ENCODE measurements at regions not wholly inside any gene's neighbourhood (a gene's known extent, or its start where the extent isn't known, plus 50 kb on each side); places are given as distances from the start of the nearest gene placed in this dataset.

DNA sequence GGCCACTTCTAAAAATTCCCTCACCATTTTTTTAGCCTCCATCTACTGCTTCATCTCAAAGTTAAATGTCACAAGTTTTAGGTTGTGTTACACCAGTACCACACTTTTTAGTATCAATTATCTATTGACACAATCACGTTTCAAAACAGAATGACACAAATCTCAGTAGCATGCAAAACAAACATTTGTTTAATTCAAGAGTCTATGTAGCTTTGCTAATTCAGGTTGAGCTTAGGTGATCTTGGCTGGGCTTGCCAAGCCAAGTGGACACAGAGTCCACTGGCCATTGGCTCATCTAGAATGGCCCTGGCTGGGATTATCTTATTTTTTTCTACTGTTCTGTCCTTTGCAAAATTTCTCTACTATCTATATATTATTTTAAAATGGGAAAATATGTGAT, 61.9 kb upstream of the JAK2 start (continued):
- TF ChIP-seq, protein P1, sequence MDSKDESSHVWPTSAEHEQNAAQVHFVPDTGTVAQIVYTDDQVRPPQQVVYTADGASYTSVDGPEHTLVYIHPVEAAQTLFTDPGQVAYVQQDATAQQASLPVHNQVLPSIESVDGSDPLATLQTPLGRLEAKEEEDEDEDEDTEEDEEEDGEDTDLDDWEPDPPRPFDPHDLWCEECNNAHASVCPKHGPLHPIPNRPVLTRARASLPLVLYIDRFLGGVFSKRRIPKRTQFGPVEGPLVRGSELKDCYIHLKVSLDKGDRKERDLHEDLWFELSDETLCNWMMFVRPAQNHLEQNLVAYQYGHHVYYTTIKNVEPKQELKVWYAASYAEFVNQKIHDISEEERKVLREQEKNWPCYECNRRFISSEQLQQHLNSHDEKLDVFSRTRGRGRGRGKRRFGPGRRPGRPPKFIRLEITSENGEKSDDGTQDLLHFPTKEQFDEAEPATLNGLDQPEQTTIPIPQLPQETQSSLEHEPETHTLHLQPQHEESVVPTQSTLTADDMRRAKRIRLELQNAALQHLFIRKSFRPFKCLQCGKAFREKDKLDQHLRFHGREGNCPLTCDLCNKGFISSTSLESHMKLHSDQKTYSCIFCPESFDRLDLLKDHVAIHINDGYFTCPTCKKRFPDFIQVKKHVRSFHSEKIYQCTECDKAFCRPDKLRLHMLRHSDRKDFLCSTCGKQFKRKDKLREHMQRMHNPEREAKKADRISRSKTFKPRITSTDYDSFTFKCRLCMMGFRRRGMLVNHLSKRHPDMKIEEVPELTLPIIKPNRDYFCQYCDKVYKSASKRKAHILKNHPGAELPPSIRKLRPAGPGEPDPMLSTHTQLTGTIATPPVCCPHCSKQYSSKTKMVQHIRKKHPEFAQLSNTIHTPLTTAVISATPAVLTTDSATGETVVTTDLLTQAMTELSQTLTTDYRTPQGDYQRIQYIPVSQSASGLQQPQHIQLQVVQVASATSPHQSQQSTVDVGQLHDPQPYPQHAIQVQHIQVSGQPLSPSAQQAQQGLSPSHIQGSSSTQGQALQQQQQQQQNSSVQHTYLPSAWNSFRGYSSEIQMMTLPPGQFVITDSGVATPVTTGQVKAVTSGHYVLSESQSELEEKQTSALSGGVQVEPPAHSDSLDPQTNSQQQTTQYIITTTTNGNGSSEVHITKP (IDR thresholded peaks at IDR 0.05; ENCODE audit: partially characterized antibody), result no peak
- no peak for TF ChIP-seq OTX1 (CRISPR knock-in tag; IDR thresholded peaks at IDR 0.05)

DNA sequence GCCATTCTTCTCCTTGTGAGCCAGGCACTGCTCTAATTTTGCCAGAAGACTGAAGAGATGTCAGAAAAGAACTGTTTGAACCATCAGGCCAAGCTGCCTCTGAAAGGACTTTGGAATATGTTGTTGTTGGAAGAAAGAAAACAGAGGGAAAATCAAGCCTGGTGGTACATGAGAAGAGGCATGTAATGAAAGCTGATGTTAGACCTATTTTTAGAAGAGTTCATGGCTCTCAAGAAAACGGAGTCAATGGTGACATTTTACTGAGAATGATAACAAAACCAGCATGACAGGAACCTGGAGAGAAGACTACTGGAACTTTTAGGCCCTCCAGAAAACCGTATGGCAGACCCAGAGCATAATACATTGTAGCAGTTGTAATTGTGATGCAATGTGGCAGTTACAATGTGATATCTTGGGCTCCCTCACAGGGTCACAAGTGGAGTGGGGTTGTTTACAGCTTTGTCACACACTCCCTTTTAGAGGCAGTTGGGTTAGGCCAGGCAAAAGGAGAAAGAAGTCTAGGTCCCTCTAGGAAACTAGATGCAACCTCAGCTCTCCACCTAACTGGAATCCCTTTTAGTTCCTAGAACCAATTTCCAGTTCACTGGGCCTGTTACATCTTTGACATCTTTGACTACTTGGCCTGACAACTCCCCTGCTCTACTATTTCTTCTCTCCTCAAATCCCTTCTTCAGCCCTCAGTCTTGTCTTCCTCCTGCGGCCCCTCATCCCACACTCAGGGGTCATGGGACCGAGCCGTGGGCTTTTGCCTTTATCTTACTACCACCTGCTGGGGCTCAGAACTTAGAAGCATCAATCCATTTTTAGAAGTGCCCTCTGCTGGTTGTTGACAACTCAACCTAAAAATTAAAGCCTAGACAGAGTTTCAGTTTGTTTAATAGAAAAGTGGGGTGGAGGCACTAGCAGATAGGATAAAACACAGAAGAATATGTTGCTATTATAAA, 61.2 kb upstream of the JAK2 start:
- ChIA-PET CTCF (ENCODE audit: low intra/inter-chr PET ratio) (interaction anchor here (0.6 to 1.1 kb wide), 4 partner anchors 62 to 279 kb away, joined by 3 to 4 read pairs (median 3); no protein-coding TSS in a partner anchor), POLR2A (interaction anchor here (0.6 to 1.4 kb wide), 6 partner anchors 23 to 161 kb away, joined by 3 to 5 read pairs (median 4); no protein-coding TSS in a partner anchor)
- Histone ChIP-seq H3K9me1 (ENCODE audit: control insufficient read depth, insufficient read depth, low read length) (no peaks in the 10 kb centered on the region), H3K4me3 (no peak overlapping the region), H2AFZ (ENCODE audit: low read depth, low read length) (peak overlapping the region; percentile 53), H3K4me1 (replicated peaks in 1 of 2; ENCODE audit: control insufficient read depth in 2 of 2, insufficient read depth in 2 of 2, low read length in 2 of 2) (peaks cover 8 to 43% of the 10 kb centered on the region in 2 experiments), H3K9me3 (replicated peaks; ENCODE audit: control insufficient read depth, insufficient read depth, low read depth, low read length) (peaks cover 4% of the 10 kb centered on the region; the same call in 1 of the 2 replicates), H4K20me1 (replicated peaks; ENCODE audit: control insufficient read depth, insufficient read depth, low read length) (no peaks in the 10 kb centered on the region), H3K36me3 (ENCODE audit: control insufficient read depth, insufficient read depth, low read length) (no peaks in the 10 kb centered on the region), H3K27me3 (ENCODE audit: control insufficient read depth in 2 of 2, insufficient read depth in 2 of 2, low read length in 2 of 2) (no peaks in the 10 kb centered on the region), H3K27ac (ENCODE audit: extremely low read depth, low read depth, low read length) (peak overlapping the region; percentile 65), H3K79me2 (ENCODE audit: control insufficient read depth, insufficient read depth, low read length) (peaks cover 5% of the 10 kb centered on the region; the same call in 2 of the 3 replicates), H3K9ac (ENCODE audit: insufficient read depth in 1 of 2, low read depth in 2 of 2, low read length in 2 of 2) (peak overlapping the region in 1 of 2 experiments; percentile 8; a peak in 1 of 4 replicates), H3K4me2 (ENCODE audit: insufficient read depth, low read length) (no peak overlapping the region)
- FAIRE-seq (peak; percentile 91), DNase-seq (ENCODE audit: extremely low read depth in 1 of 4, low spot score in 3 of 4) (peak; percentile 19 to 79 (median 47)), ATAC-seq (peak; percentile 82)
- no TSS peak for BruUV-seq (replicated peaks)
- intact Hi-C loops (cut with micrococcal nuclease), result loop anchor here (1.0 to 10.0 kb wide), 4 partner anchors 61 to 162 kb away; partner anchors contain the start of gene RCL1
- 4% methylated on average over 5 of the region's 5 CpGs for WGBS (ENCODE audit: insufficient coverage, low coverage, missing lambda C conversion rate)
- in situ Hi-C loops (cut with MboI), result no loop called here
- TF ChIP-seq ZNF75A (CRISPR knock-in tag; IDR thresholded peaks at IDR 0.05) (no peak), ZNF124 (CRISPR knock-in tag; IDR thresholded peaks at IDR 0.05) (no peak), IRF2 (CRISPR knock-in tag; IDR thresholded peaks at IDR 0.05) (no peak), NFE2L1 (tag; IDR thresholded peaks at IDR 0.05; ENCODE audit: borderline replicate concordance, low read depth) (no peak), JUND (IDR thresholded peaks at IDR 0.05; ENCODE audit: borderline replicate concordance, low read depth, low read length) (peak; percentile 52; the same call in 1 of the 2 replicates), JUND (tag; IDR thresholded peaks at IDR 0.05; ENCODE audit: borderline replicate concordance, low read depth, low read length) (peak; percentile 5; the same call in 1 of the 3 replicates), PURB (CRISPR knock-in tag; IDR thresholded peaks at IDR 0.05; ENCODE audit: low read depth) (no peak), XRCC3 (IDR thresholded peaks at IDR 0.05) (no peak), ZBTB7A (IDR thresholded peaks at IDR 0.05; ENCODE audit: borderline replicate concordance, control insufficient read depth, low read depth, low read length) (peak; percentile 69; the same call in 1 of the 2 replicates), RCOR1 (IDR thresholded peaks at IDR 0.05; ENCODE audit: borderline replicate concordance in 1 of 2, low read depth in 2 of 2, low read length in 2 of 2) (peak in 1 of 2 experiments; percentile 76; a peak in 2 of 4 replicates), CBFB (CRISPR knock-in tag; IDR thresholded peaks at IDR 0.05) (no peak), SMARCA4 (IDR thresholded peaks at IDR 0.05) (peak; percentile 47; the same call in 1 of the 2 replicates)
- TF ChIP-seq, protein P2, sequence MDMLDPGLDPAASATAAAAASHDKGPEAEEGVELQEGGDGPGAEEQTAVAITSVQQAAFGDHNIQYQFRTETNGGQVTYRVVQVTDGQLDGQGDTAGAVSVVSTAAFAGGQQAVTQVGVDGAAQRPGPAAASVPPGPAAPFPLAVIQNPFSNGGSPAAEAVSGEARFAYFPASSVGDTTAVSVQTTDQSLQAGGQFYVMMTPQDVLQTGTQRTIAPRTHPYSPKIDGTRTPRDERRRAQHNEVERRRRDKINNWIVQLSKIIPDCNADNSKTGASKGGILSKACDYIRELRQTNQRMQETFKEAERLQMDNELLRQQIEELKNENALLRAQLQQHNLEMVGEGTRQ (CRISPR knock-in tag; IDR thresholded peaks at IDR 0.05), result no peak
